ENCODE measurements at regions not wholly inside any gene's neighbourhood (a gene's known extent, or its start where the extent isn't known, plus 50 kb on each side); places are given as distances from the start of the nearest gene placed in this dataset.

GRCh38 chr18:72194072-72194471, 350.1 kb downstream of the CBLN2 start:
- DNase-seq (ENCODE audit: low read depth, low spot score), result no peak

- no peak for DNase-seq (ENCODE audit: low read depth, low spot score)
Observed at GRCh38 chr18:72187956-72188355, 356.2 kb downstream of the CBLN2 start.

- DNase-seq (ENCODE audit: low read depth, low spot score), result no peak
Observed at GRCh38 chr18:72181241-72181764, 362.8 kb downstream of the CBLN2 start.

- DNase-seq (ENCODE audit: low read depth, low spot score), result no peak
Observed at GRCh38 chr18:72180689-72181088, 363.5 kb downstream of the CBLN2 start.

GRCh38 chr18:72174972-72175649, 369.0 kb downstream of the CBLN2 start:
- DNase-seq (ENCODE audit: low read depth, low spot score), result no peak

- no peak for DNase-seq (ENCODE audit: low read depth, low spot score)
Observed at GRCh38 chr18:72171596-72171995, 372.5 kb downstream of the CBLN2 start.

GRCh38 chr18:72161691-72162090, 382.5 kb downstream of the CBLN2 start:
- DNase-seq (ENCODE audit: low read depth, low spot score), result no peak

- DNase-seq (ENCODE audit: low read depth, low spot score), result no peak
Observed at GRCh38 chr18:72160510-72161445, 383.4 kb downstream of the CBLN2 start.

GRCh38 chr18:72155327-72155726, 388.8 kb downstream of the CBLN2 start:
- no peak for DNase-seq (ENCODE audit: low read depth, low spot score)

GRCh38 chr18:72154926-72155325, 389.2 kb downstream of the CBLN2 start:
- no peak for DNase-seq (ENCODE audit: low read depth, low spot score)

- no peak for DNase-seq (ENCODE audit: low read depth, low spot score)
Observed at GRCh38 chr18:72152935-72153334, 391.2 kb downstream of the CBLN2 start.

GRCh38 chr18:72147830-72148229, 396.3 kb downstream of the CBLN2 start:
- DNase-seq (ENCODE audit: low read depth, low spot score), result no peak

- DNase-seq (ENCODE audit: low read depth, low spot score), result no peak
Observed at GRCh38 chr18:72140007-72140406, 404.1 kb downstream of the CBLN2 start.

- no peak for DNase-seq (ENCODE audit: low read depth, low spot score)
Observed at GRCh38 chr18:72128649-72129048, 415.5 kb downstream of the CBLN2 start.

GRCh38 chr18:72122103-72122502, 422.0 kb downstream of the CBLN2 start:
- DNase-seq (ENCODE audit: low read depth, low spot score), result no peak

GRCh38 chr18:72119082-72119481, 425.1 kb downstream of the CBLN2 start:
- DNase-seq (ENCODE audit: low read depth, low spot score), result no peak

- DNase-seq (ENCODE audit: low read depth, low spot score), result no peak
Observed at GRCh38 chr18:72114801-72115594, 429.1 kb downstream of the CBLN2 start.

GRCh38 chr18:72107647-72108383, 436.3 kb downstream of the CBLN2 start:
- DNase-seq (ENCODE audit: low read depth, low spot score), result no peak

- no peak for DNase-seq (ENCODE audit: low read depth, low spot score)
Observed at GRCh38 chr18:72104851-72105250, 439.3 kb downstream of the CBLN2 start.

- no peak for DNase-seq (ENCODE audit: low read depth, low spot score)
Observed at GRCh38 chr18:72102412-72102811, 441.7 kb downstream of the CBLN2 start.

- DNase-seq (ENCODE audit: low read depth, low spot score), result no peak
Observed at GRCh38 chr18:72100465-72101004, 443.6 kb downstream of the CBLN2 start.

Measured in ELF-1 (cell line).